ENCODE measurements at regions not wholly inside any gene's neighbourhood (a gene's known extent, or its start where the extent isn't known, plus 50 kb on each side); places are given as distances from the start of the nearest gene placed in this dataset.
A peak's percentile ranks its signal among the peaks of the same experiment; 100 is the strongest.

GRCh38 chr4:84089652-84090437 lies 409.2 kb downstream of the NKX6-1 start:
- in situ Hi-C loops (cut with HindIII; ENCODE audit: low pct_unique_long_range_greater_than_20kb, low sequenced_read_pairs), result no loop called here
- no peak for DNase-seq (ENCODE audit: low read depth)

DNA sequence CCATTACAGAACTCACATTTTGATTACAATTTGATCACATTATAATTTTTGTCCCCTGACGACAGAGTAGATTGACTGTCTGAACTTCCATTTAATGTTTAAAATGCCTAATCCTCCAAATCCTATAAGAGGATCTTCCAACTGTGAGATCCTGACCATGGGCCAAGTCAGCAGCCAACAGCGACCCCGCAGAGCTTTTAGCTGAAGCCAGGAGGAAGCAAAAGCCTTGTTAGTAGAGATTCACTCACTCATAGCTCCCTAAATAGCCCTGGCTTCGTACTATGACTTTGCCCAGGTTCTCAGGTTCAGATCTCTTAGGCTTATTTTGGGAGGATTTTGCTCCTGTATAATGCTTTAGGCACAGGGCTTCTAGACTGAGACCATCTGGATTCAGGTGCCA lies 413.1 kb downstream of the NKX6-1 start:
- in situ Hi-C loops (cut with HindIII; ENCODE audit: low pct_unique_long_range_greater_than_20kb, low sequenced_read_pairs), result no loop called here
- DNase-seq (ENCODE audit: low read depth), result no peak

GRCh38 chr4:84070289-84070688 lies 428.8 kb downstream of the NKX6-1 start:
- in situ Hi-C loops (cut with HindIII; ENCODE audit: low pct_unique_long_range_greater_than_20kb, low sequenced_read_pairs), result no loop called here
- DNase-seq (ENCODE audit: low read depth), result no peak

- in situ Hi-C loops (cut with HindIII; ENCODE audit: low pct_unique_long_range_greater_than_20kb, low sequenced_read_pairs), result no loop called here
- DNase-seq (ENCODE audit: low read depth), result no peak
Measured at GRCh38 chr4:84063619-84064018, 435.5 kb downstream of the NKX6-1 start.

DNA sequence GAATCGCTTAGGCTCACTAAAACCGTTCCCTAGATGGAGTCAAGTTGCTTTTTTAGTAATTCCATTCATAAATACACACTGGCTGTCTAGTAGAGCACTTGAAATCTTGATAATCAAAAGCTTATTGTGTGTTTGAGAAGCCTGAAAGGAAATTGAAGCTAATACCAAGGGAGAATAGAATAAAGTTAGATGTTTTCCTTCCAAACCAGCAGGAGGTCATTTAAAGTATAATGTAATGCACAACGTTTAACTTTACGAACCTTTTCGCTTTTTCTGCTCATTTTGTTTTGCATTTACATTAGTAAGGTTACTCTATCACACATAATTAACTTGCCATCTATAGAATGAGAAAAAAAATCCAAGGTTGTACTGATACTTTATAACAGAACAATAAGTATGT lies 440.9 kb downstream of the NKX6-1 start:
- DNase-seq (ENCODE audit: low read depth), result no peak
- in situ Hi-C loops (cut with HindIII; ENCODE audit: low pct_unique_long_range_greater_than_20kb, low sequenced_read_pairs), result no loop called here

DNA sequence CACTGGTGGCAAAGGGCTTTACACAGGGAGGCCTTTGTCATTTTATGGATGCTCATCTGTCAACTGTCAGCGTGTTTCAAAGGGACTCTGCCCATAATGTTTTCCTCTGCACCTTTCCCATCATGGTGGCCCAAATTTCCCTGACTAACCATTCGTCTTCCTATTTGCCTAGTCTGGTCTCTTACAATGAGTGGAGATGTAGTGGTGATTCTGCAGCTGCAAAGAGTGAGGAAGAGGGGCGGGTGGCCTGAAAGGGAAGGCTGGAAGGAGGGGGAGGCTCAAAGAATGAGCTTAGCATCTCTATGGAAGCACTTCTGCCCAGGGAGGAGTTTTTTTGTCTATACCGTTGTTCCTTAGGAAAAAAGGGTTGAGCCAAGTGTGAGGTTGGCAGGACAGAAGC lies 447.5 kb downstream of the NKX6-1 start:
- no peak for DNase-seq (ENCODE audit: low read depth)
- in situ Hi-C loops (cut with HindIII; ENCODE audit: low pct_unique_long_range_greater_than_20kb, low sequenced_read_pairs), result no loop called here

GRCh38 chr4:84051089-84051488 lies 448.0 kb downstream of the NKX6-1 start:
- in situ Hi-C loops (cut with HindIII; ENCODE audit: low pct_unique_long_range_greater_than_20kb, low sequenced_read_pairs), result no loop called here
- DNase-seq (ENCODE audit: low read depth), result no peak

DNA sequence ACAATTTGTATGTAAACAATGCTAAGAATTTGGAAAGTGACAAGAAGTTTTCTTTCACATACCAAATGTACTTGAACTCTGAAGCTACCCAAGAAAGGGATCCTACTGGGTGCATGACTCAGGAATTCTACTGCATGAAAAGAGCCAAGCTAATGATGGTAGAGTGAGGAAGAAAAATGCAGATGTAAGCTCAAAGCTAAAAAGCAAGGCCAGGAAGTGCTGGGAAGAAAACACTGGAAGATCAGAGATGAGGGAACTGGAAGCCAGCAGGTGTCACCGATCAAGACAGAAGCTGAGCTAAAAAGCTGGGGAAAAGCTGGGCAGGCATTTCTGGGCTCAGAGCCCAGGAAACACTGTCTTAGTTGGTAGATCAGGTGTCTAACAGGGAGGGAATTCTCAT lies 449.1 kb downstream of the NKX6-1 start:
- in situ Hi-C loops (cut with HindIII; ENCODE audit: low pct_unique_long_range_greater_than_20kb, low sequenced_read_pairs), result no loop called here
- DNase-seq (ENCODE audit: low read depth), result peak; percentile 22

GRCh38 chr4:84046551-84046950 lies 452.5 kb downstream of the NKX6-1 start:
- no peak for DNase-seq (ENCODE audit: low read depth)
- in situ Hi-C loops (cut with HindIII; ENCODE audit: low pct_unique_long_range_greater_than_20kb, low sequenced_read_pairs), result no loop called here

GRCh38 chr4:84041426-84041825 lies 457.7 kb downstream of the NKX6-1 start:
- in situ Hi-C loops (cut with HindIII; ENCODE audit: low pct_unique_long_range_greater_than_20kb, low sequenced_read_pairs), result no loop called here
- no peak for DNase-seq (ENCODE audit: low read depth)

- no peak for DNase-seq (ENCODE audit: low read depth)
- in situ Hi-C loops (cut with HindIII; ENCODE audit: low pct_unique_long_range_greater_than_20kb, low sequenced_read_pairs), result no loop called here
Measured at GRCh38 chr4:84035568-84035967, 463.5 kb downstream of the NKX6-1 start.

DNA sequence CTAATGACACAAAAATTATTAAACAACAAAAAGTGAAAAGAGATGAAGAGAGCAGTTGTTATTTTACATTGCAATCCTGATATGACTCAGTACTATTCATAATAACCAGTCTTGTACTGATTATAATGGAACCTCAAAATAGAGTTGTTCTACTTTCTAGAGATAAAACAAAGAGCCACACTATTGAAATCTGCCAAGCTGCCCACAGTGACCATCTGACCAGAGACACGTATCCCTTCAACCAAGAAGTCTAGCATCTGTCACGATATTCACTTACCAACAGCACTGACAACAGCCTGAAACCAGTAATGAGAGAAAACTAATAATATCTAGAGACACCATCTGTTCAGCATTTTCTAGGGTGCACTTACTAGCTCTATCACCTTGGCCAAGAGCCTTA lies 466.7 kb downstream of the NKX6-1 start:
- in situ Hi-C loops (cut with HindIII; ENCODE audit: low pct_unique_long_range_greater_than_20kb, low sequenced_read_pairs), result no loop called here

DNA sequence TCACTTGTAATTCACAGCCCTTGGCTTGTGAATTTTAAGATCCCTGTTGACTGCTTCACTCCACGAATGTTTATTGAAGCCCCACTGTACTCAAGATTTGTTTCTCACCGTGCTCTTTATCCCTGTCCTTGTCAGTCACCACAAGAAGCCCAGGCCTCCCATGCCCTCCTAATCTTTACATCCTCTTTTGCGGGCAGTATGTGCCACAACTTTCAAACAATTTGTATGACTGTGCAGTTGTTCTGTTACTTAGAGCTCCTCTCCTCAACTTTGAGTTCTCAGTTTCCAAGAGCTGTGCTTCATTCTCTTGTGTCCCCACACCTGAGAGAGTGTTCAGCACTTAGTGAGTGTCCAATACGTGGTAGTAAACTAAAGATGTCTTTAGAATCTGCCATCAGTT lies 467.7 kb downstream of the NKX6-1 start:
- no peak for DNase-seq (ENCODE audit: low read depth)
- in situ Hi-C loops (cut with HindIII; ENCODE audit: low pct_unique_long_range_greater_than_20kb, low sequenced_read_pairs), result no loop called here

More for the DNA sequence above, 466.7 kb downstream of the NKX6-1 start:
- no peak for DNase-seq (ENCODE audit: low read depth)

DNA sequence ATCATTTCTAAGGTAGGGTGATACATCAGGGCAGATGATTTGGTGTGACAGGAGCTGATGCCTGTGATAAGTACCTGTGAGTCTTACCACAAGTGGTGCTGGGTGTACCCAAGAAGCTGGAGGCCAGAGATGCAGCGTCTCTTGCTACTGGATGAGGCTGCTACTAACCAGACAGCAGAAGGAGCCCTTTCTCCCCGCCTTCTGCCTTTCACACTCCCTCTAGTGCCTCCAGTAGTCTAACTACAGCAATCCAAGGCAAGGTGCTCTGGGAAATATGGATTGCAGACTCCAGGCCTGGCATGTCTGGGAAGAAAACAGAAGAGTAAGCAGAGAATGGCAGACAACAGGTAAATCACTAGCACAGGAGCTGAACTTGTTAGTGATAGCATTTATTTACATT lies 470.8 kb downstream of the NKX6-1 start:
- no peak for DNase-seq (ENCODE audit: low read depth)
- in situ Hi-C loops (cut with HindIII; ENCODE audit: low pct_unique_long_range_greater_than_20kb, low sequenced_read_pairs), result no loop called here

DNA sequence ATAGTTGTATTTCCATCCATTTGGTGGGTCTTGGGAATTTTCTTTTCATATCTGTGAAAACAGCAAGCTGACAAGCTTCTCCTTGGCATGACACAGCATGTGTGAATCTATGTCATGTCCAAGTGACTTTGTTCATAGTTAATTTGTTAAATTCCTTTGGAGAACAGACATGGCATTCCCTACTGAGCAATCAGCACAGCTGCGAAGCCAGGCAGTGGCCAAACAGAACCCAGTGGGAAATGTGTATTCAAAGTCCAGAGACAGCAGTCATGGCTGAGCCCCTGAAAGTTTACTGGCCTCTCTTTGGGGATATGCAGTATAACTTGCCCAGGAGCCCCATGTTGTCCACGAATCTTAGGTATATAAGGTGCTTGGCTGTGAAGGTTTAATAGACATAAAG lies 474.7 kb downstream of the NKX6-1 start:
- in situ Hi-C loops (cut with HindIII; ENCODE audit: low pct_unique_long_range_greater_than_20kb, low sequenced_read_pairs), result no loop called here
- no peak for DNase-seq (ENCODE audit: low read depth)

- no peak for DNase-seq (ENCODE audit: low read depth)
- in situ Hi-C loops (cut with HindIII; ENCODE audit: low pct_unique_long_range_greater_than_20kb, low sequenced_read_pairs), result no loop called here
Measured at GRCh38 chr4:84022564-84022963, 476.5 kb downstream of the NKX6-1 start.

- in situ Hi-C loops (cut with HindIII; ENCODE audit: low pct_unique_long_range_greater_than_20kb, low sequenced_read_pairs), result no loop called here
- no peak for DNase-seq (ENCODE audit: low read depth)
Measured at GRCh38 chr4:84019626-84020025, 479.5 kb downstream of the NKX6-1 start.

DNA sequence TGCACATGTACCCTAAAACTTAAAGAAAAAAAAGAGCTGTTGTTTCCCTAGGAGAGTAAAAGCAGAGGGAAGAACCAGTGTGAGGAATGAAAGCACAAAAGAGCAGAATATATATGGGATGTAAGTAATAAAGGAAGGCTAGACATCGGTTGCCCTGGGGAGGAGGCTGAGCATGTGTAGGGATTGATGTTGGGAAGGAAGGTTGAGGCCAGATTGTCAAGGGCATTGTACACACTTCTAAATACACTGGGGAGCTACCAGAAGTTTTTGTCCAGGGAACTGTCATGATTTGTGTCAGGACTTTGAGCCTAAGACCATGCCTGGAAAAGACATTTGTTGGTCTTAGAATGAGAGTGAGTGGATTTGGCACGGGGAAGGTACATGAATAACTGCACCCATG lies 467.1 kb downstream of the GPAT3 start:
- in situ Hi-C loops (cut with HindIII; ENCODE audit: low pct_unique_long_range_greater_than_20kb, low sequenced_read_pairs), result no loop called here
- DNase-seq (ENCODE audit: low read depth), result no peak

- DNase-seq (ENCODE audit: low read depth), result no peak
- in situ Hi-C loops (cut with HindIII; ENCODE audit: low pct_unique_long_range_greater_than_20kb, low sequenced_read_pairs), result no loop called here
Measured at GRCh38 chr4:84001876-84002569, 466.1 kb downstream of the GPAT3 start.

GRCh38 chr4:83996254-83996653 lies 460.3 kb downstream of the GPAT3 start:
- in situ Hi-C loops (cut with HindIII; ENCODE audit: low pct_unique_long_range_greater_than_20kb, low sequenced_read_pairs), result no loop called here
- DNase-seq (ENCODE audit: low read depth), result no peak
